ENCODE measurements at regions not wholly inside any gene's neighbourhood (a gene's known extent, or its start where the extent isn't known, plus 50 kb on each side); places are given as distances from the start of the nearest gene placed in this dataset.

DNA sequence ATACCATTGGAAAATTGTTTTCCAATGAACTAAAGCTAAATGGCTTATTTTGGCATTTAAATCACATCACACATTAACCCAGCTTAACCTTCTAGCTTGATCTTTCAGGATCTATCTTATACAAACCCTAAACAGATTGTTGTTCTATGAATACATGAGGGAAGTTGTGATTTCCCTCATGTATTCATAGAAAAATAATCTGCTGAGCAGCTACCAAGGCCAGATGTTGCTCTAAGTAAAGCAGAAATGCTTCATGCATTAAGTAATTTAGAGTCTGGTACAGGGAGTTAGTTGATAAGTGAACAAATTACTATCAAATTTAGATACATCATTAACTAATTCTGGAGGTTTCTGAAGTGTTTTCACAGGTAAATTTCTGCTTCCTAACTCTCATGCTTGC lies 204.6 kb upstream of the ANO3 start:
- DNase-seq: no peak

DNA sequence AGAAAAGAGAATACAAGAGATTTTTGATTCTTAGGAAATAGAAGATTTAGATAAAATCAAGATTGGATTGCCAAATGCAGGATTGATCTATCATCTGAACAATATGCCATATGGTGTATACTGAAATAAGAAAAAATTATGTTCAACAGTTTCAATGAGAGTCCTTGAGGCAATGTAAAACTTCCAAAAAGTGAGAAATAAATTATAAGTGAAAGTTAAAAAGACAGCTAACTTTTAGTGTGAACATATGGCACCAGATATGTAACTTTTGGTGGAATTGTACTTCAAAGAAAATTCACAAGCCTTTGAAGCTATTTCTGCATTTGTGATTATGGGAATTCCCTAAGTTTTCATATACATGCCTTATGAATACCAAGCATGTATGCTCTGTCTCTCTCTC lies 200.5 kb upstream of the ANO3 start:
- no peak for DNase-seq

DNA sequence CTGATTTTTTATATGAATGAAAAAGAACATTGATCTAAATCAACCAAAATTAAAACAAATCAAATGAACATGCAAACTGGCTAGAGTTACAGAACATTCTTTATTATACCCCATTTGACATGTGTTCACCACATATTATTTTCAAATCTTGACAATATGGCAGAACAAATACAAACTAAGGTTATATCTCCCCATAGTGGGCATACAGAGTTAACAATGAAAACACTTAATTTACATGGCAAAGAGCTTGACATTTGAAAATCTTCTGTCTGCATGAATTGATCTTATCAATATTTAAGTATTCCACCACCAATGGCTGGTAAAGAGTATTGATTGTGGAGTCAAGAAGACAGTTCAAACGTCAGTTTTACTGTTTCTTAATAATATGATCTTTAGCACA lies 197.9 kb upstream of the ANO3 start:
- no peak for DNase-seq

DNA sequence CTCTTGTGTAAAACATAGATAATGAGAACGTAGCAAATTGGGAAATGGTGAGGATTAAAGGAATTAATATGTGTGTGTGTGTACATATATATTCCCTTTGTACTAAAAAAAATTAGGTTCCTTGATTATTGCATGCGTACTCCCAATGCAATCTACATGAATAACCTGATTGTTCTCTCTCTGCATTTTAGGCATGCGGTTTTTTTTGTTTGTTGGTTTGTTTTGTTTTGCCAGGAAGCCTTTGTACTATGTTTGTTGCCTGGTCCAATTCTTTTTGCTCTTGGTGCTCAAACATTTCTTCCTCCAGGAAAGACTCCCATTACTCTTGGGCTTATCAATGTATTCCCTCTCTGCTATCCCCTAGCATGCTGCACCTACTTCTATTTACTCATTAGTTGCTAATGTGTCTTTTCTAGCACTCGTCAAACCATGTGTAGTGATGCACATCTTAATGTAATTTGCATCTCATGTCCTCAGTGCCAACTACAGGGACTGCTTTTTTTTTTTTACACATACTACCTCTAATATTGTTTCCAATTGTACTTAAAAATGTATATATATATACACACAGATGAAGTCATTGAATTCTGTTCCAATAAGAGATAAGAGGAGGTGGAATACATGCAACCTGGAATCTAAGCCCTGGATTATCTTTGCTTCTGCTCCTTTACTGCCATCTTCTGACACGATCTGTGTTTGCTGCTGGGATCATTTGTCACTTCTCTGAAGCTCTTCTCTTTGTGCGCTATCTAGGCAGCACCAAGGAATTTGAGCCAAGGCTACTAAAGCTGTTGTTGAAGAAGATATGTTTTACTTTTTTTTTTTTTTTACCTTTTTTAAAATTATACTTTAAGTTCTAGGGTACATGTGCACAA lies 197.2 kb upstream of the ANO3 start:
- no peak for DNase-seq

DNA sequence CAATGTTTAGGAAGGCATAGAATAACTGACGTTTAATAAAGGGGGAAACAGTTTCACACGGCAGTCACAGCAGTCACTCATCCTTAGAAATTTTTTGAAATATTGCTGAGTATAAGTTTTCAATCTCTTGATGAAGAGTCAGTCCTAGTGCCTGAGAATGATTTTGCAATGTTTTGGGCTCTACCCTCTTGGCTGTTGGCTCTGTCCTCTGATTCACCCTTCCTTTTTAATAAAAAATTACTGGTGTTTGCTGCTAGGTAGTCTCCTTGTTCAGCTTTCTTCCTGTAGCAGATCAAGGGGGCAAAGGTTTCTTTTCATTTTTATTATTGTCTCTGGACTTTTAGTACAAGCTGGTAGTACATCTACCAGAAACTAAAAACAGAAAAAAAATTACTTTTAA lies 194.3 kb upstream of the ANO3 start:
- no peak for DNase-seq

DNA sequence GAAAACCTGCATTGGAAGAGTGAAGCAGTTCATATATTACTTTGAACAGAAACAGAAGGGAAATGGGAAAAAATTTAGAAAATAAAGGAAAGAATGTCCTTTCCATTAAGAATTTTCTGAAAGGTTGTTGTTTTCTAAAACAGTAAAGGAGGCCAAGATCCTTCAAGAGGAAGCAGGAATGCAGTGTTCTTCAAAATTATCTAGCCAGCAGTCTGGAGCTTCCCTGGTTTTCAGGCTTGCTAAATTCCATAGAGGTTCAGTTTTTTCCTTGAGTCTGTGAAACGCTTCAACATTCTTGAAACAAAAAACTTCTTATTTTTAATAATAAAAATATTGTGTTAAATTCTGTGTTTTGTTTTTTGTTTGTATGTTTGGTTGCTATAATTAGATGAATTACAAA lies 189.0 kb upstream of the ANO3 start:
- no peak for DNase-seq

DNA sequence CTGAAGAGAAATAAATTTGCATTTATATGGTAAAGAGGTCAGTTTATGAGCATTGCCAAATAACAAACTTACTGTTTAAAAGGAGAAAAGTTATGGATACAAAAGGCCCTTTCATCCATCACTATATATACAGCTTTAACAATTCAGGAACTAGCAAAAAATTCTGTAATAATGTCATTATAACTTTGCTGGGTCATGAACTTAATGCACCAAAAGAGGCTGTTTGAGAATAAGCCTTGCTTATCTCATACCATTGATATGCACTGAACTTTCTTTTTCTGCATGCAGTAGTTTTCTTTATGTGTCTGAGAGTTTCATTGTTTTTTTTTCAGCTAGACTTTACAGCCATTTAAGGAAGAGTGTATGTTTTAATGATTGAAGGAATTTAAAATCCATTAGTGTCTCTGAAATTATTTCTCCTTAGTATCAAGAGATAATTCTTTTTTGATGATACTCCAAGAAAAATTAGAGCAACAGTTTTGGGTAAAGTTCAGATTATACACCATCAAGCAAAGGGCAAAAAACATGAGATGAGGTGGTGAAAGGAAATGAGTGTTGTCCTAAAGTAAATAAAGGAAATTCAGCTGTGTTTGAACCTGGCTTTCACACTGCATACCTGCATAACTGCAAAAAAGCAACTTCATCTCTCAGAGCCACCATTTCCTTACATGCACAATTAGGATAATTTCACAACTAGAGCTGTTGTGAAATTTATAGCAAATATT lies 188.2 kb upstream of the ANO3 start:
- no peak for DNase-seq

DNA sequence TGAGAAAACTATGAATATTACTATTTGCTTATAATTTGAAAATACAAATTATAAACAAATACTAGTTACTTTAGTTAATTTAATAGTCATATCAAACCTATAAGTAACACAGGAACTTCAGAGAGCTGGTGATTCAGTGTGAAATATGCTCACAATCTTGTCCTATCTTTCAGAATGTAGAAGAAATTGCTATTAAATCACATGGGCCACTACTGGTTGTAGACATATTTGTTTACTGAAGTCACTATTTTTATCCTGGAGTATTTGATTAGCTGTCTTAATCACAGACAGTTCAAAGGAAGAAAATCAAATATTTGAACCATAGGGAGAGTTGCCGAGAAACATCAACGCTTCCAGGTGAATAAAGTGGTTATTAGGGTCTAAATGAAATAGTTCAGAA lies 187.6 kb upstream of the ANO3 start:
- no peak for DNase-seq

DNA sequence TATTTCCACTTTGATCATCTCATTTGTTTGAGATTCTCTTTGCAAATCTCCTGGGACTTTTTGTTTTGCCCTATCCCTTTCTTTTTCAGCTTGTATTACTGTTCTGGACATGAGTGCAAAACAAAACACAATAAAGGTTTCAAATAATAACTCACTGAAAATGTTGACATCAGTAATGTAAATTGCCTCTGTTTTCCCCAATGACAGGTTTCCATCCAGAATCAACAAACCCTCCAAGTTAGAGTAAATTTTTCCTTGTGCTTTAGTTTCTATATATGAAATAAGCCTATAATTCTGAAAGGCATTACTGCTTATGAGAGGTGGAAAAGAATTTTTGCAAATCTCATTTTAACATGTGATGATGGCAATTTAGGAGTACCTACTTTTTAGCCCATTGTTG lies 187.0 kb upstream of the ANO3 start:
- no peak for DNase-seq

DNA sequence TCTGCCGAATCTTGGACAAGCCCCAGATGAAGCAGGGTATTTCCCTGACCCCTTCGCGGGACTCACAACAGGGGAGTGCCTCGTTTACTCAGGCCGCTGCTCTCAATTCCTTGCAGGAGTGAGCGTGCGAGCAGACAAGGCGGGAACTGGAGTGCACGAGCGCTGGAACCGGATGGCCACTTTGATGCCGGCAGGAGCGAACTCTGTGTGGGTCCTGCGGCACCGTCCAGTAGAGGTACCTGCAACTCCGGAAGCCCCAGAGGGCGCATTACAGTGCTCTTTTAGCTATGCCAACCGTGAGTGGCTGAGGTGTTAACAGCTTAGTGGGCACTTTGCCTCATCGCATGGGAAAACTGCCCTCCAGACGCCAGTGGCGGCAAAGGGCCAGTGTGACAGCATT lies 182.3 kb upstream of the ANO3 start:
- no peak for DNase-seq

DNA sequence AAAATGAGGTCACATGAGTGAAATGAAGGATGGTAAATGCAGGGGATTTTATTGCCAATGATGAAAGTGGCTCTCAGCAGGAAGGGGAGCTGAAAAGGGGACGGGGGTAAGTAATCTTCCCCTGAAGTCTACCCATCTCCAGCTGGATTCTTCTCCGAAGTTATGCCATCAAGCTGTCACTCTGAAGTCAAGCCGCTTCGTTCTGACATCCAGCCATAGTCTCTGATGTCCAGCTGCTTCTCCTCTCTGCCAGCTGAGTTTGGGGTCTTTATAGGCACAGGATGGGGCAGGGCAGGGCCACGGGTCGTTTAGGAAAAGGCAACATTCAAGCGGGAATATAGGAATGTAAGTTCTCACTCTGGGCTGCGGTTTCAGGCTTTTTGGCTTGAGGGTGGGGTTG lies 181.9 kb upstream of the ANO3 start:
- DNase-seq: no peak

DNA sequence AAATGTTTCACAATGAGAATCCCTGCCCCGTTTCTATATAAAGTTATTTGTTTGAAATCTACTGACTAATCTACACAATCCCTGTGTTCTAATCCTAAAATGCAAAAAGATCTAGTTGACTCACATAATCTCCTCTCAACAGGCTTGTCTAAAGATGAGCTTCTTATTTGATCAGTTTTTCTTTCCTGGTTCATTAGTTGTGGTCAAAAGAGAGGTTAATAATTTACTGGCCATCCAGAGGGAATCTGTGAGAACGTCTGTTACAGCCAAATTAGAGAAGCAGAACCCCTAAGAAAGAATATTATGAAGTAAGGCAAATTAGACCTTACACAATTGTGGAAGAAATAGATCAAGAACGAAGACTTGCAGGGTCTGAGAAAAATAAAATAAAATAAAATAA lies 173.7 kb upstream of the ANO3 start:
- no peak for DNase-seq

DNA sequence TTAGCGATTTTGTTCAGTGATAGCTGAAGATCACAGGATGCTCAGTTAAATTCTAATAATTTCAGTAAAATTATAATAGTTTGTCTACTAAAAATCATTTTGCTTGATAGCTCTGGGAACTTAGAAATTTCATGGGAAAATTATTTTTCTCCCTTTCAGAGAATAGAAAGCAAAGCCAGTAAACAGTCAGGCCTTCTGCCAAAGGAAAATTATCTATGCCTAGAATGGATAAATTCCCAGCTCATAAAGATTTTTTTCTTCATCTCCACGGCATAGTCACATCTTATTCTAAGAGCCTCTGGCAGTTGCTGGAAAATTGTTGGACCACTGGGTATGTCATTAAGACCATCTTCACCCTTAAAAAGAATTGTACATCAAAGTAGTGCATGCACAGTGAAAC lies 169.6 kb upstream of the ANO3 start:
- DNase-seq: no peak

DNA sequence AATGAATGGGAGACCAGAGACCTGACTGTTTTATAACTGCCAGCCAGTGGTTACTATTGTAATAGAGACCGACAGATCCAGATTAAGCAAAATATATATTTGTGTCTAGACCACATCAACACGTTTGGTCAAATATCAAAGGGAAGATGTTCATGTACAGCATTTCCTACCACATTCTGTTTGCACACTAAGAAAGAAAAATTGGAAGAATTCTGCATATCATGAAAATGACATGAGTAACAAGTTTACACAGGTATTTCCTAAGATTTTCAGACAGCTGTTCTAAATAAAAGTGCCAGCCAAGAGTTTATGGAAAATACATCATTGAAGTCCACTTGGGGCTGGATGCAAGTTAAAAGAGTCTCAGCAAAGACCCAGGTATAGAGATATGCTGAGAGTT lies 145.5 kb upstream of the ANO3 start:
- no peak for DNase-seq

DNA sequence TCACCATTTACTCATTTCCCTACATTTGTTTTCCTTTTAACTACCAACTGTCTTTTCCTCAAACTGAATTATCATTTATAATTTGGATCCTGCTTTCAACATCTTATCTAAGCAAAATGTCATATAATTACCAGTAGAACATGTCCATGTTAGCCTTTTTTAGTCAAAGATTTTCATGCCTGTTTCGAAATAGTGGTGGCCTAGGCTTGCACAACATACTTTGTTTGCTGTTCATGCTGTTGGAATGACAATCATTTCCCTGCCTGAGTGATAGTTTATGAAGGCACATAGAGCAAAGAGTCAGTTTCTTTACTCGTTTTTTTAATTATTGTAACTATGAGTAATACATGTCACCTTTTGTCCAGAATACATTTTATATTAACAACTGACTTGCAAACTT lies 144.3 kb upstream of the ANO3 start:
- no peak for DNase-seq

DNA sequence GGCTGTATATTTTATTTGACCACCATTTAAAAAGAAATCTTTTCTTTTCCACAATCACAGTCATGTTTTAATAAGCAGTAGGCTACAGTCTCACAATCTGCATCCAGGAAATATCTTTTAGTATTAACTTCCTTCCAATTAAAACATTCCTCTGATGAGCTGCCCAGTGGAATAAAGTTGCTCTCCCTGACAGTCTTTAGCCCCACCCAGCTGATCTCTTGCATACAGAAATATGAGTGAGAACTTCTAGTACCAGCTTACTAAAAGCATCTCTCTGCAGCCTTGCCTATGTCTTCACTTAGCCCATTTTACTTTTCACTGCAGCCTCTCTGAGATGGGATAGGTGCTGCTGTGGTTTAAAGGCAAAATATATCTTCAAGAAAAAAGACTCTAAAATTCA lies 143.4 kb upstream of the ANO3 start:
- DNase-seq: no peak

DNA sequence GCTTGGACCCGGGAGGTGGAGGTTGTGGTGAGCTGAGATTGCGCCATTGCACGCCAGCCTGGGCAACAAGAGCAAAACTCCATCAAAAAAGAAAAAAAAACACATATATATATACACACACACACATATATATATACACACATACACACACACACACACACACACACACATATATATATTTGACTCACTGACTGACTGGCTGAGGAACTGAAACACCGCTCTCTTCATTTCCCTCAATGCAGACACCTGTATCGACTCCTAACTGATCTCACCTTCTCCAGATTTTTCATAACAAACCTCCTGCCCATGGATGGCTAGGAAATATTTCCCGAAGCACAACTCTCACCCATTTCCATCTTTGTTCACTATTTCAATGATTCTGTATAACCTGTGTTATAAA lies 140.7 kb upstream of the ANO3 start:
- no peak for DNase-seq

DNA sequence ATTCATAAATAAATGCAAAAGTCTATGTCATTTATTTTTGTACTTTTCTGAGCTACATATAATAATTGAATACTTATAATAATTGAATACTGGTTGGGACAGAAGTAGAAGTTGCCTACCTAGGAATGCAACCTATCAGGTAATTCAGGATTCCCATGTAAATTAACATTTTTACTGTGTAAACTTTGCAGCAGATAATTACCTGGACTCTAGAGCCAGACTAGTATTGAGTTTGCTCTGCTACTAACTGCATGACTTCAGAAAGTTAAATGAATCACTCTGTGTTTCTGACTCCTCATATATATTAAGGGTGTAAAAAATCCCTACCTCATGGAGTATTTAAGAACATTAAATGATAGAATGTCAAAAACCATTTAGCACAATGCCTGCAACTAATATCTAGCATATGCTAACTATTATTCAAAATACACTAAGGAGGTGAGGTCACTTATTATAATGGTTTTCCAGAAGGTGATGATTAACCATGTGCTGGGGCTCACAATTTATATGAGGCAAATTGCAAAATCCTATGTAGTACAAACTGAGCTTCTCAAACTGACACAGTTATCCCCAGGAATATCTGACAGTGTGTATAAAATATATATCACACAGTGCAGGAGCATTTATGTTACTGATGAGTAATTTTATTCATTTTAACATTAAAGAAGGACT lies 138.1 kb upstream of the ANO3 start:
- no peak for DNase-seq

DNA sequence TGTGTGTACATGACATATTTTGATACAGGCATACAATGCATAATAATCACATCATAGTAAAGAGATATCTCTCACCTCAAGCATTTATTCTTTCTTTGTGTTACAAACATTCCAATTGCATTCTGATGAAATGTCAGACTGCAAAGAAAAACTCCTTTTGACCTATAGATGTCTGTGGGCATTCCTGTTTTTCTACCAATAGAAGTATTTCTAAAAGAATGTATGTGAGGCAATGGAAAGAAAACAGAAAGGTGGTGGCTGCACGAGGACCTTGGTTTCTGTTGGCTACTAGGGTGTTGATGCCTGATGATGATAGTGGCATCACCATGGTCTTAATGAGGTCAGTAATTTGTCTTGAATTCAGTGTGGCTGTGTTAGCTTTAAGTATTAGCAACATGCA lies 137.0 kb upstream of the ANO3 start:
- no peak for DNase-seq

DNA sequence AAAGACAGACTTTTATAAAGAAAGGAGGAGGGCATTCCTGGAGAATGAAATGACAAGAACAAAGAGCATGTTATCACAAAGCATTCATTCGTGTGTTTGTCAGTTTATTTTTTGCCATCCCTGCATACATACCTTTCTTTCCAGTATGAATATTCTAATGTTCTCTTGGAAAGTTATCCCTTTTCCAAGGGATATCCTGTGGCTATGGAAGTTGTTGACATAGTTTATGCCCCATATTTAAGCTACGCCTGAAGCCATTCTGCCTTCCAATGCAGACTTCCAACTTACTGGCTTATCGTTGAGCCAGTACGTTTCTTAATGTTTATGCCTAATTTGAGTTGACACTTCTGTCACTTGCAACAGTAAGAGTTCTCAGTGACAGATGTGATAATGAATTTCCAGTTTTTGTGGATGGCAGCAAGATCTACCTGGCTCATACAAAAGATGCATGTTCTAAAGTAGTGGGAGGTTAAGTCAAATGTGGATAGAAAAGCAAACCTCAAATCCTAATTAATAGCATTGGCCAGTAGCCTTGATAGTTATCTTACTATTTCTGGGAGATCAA lies 133.3 kb upstream of the ANO3 start:
- DNase-seq: no peak

DNA sequence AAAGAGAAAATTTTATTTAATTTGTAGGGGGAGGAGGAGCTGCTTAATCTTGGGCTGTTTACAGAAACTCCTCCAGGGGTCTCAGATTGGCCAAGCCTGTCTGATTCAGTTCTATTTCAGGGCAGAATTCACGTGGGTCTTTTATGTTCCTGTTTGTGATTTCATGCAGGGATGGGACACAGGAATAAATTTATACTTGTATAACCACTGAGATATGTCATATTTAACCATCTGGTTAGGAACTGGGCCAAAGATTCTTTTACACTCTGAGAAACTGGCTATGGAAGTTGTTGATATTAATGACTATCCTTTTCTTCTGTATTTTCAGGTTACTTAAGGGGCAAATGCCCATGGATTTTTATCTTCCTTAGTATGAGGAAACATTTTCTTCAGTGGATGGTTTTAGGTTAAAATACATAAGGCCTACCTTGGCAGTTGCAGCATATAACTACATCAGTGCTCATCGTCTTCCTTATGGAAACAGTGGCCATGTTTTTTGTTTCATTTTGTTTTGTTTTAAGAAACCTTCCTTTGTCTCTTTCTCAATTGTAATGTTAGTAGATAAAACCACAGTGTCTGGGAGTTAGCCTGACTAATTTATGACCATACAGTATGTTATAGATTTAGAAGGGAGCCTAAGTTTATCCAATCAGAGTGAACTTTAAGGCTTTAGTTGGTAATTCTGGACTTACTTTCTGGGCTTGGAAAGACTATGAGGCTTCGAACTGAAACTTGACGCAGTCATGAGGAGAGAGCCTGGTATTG lies 132.4 kb upstream of the ANO3 start:
- no peak for DNase-seq

DNA sequence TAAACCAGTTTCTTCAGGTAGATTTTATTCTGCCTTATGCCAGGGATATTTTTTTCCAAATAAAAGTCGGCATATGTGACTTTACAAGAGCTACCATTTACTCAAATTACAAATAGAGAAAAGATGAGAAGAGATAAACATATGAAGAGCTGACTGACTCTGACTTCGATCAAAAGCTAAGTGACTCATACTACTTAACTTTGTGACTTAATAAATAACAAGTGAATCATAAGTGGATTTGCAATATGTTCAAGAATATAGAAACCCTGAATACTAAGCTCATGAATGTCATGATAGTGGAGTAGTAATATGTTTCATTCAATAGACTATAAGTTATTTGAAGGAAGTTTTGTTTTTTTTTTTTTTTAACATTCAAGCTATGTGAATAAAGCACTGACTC lies 130.5 kb upstream of the ANO3 start:
- DNase-seq: no peak

DNA sequence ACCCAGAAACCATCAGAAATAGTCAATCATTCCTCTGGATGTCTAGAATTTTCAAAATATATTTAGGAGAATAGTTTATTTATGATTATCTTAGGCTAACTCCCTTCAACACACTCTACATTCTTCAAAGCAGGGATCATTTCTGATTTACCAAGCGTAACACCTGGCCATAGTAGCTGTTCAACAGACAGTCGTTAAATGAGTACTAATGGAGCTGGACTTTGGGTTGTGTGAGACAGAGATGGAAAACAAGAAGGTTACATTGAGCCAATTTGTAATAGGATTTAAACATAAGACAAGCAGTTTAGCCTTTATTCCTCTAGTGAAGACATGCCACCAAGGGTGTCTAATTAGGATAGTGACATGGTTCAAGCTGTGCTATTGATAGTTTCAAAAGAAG lies 129.2 kb upstream of the ANO3 start:
- no peak for DNase-seq
